ENCODE measurements at regions not wholly inside any gene's neighbourhood (a gene's known extent, or its start where the extent isn't known, plus 50 kb on each side); places are given as distances from the start of the nearest gene placed in this dataset.
"Not testable (repeated sequence)": the region's sequence is repeated elsewhere in the genome, so short reads cannot be mapped to it uniquely, and the experiment has no call there.

DNA sequence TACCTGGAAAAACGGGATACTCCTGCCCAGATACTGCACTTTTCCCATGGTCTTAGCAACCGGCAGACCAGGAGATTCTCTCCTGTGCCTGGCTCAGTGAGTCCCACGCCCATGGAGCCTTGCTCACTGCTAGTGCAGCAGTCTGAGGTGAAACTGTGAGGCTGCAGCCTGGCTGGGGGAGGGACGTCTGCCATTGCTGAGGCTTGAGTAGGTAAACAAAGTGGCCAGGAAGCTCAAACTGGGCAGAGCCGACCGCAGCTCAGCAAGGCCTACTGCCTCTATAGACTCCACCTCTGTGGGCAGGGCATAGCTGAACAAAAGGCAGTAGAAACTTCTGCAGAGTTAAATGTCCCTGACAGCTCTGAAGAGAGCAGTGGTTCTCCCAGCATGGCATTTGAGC lies 69.9 kb upstream of the XAGE2 start:
- TF ChIP-seq, protein P1, sequence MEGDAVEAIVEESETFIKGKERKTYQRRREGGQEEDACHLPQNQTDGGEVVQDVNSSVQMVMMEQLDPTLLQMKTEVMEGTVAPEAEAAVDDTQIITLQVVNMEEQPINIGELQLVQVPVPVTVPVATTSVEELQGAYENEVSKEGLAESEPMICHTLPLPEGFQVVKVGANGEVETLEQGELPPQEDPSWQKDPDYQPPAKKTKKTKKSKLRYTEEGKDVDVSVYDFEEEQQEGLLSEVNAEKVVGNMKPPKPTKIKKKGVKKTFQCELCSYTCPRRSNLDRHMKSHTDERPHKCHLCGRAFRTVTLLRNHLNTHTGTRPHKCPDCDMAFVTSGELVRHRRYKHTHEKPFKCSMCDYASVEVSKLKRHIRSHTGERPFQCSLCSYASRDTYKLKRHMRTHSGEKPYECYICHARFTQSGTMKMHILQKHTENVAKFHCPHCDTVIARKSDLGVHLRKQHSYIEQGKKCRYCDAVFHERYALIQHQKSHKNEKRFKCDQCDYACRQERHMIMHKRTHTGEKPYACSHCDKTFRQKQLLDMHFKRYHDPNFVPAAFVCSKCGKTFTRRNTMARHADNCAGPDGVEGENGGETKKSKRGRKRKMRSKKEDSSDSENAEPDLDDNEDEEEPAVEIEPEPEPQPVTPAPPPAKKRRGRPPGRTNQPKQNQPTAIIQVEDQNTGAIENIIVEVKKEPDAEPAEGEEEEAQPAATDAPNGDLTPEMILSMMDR (IDR thresholded peaks at IDR 0.05; ENCODE audit: low read depth, low read length, poor library complexity, severe bottlenecking): not testable (repeated sequence)
- TF ChIP-seq EZH2phosphoT487 (IDR thresholded peaks at IDR 0.05; ENCODE audit: borderline replicate concordance, low read length): not testable (repeated sequence)

Measured in DOHH2 (cell line).